Suppressor macrophage treated with lipopolysaccharide for 4 hours (primary cell): ENCODE measurements at regions not wholly inside any gene's neighbourhood (a gene's known extent, or its start where the extent isn't known, plus 50 kb on each side); places are given as distances from the start of the nearest gene placed in this dataset.
A peak's percentile ranks its signal among the peaks of the same experiment; 100 is the strongest.

ENCODE experiments used
- DNase-seq: peaks from one replicate; pipeline ENCODE4 v3.0.0-alpha.2; 2020

- DNase-seq: no peak
Measured at GRCh38 chr11:81080476-81080875, 1639.6 kb upstream of the TENM4 start.

- DNase-seq: no peak
Measured at GRCh38 chr11:81072273-81072672, 1631.4 kb upstream of the TENM4 start.

- no peak for DNase-seq
Measured at GRCh38 chr11:81071606-81072005, 1630.8 kb upstream of the TENM4 start.

GRCh38 chr11:81070948-81071347, 1630.1 kb upstream of the TENM4 start:
- DNase-seq: no peak

- no peak for DNase-seq
Measured at GRCh38 chr11:81059356-81059755, 1618.5 kb upstream of the TENM4 start.

GRCh38 chr11:81052344-81053158, 1611.7 kb upstream of the TENM4 start:
- no peak for DNase-seq

GRCh38 chr11:81039916-81040524, 1599.2 kb upstream of the TENM4 start:
- DNase-seq: no peak

GRCh38 chr11:81036168-81036870, 1595.5 kb upstream of the TENM4 start:
- no peak for DNase-seq

GRCh38 chr11:81033779-81034540, 1593.1 kb upstream of the TENM4 start:
- DNase-seq: no peak

- no peak for DNase-seq
Measured at GRCh38 chr11:81032906-81033305, 1592.1 kb upstream of the TENM4 start.

GRCh38 chr11:81030186-81030585, 1589.4 kb upstream of the TENM4 start:
- DNase-seq: no peak

- DNase-seq: no peak
Measured at GRCh38 chr11:81026032-81026431, 1585.2 kb upstream of the TENM4 start.

- DNase-seq: no peak
Measured at GRCh38 chr11:81022057-81022456, 1581.2 kb upstream of the TENM4 start.

GRCh38 chr11:81010631-81011030, 1569.8 kb upstream of the TENM4 start:
- DNase-seq: no peak

- no peak for DNase-seq
Measured at GRCh38 chr11:81007046-81007445, 1566.2 kb upstream of the TENM4 start.

- DNase-seq: peak; percentile 11
Measured at GRCh38 chr11:81005595-81005994, 1564.8 kb upstream of the TENM4 start.

- no peak for DNase-seq
Measured at GRCh38 chr11:81004576-81004975, 1563.7 kb upstream of the TENM4 start.

- DNase-seq: no peak
Measured at GRCh38 chr11:81002374-81002773, 1561.5 kb upstream of the TENM4 start.

- no peak for DNase-seq
Measured at GRCh38 chr11:81000735-81001134, 1559.9 kb upstream of the TENM4 start.

- no peak for DNase-seq
Measured at GRCh38 chr11:81000334-81000733, 1559.5 kb upstream of the TENM4 start.

GRCh38 chr11:80995523-80995922, 1554.7 kb upstream of the TENM4 start:
- DNase-seq: no peak

- no peak for DNase-seq
Measured at GRCh38 chr11:80993536-80993935, 1552.7 kb upstream of the TENM4 start.

- no peak for DNase-seq
Measured at GRCh38 chr11:80990885-80991284, 1550.1 kb upstream of the TENM4 start.
